Mesothelial cell of epicardium (in vitro differentiated cells): ENCODE measurements at regions not wholly inside any gene's neighbourhood (a gene's known extent, or its start where the extent isn't known, plus 50 kb on each side); places are given as distances from the start of the nearest gene placed in this dataset.

Experiments
- DNase-seq, 2 experiments: peaks; one replicate each; pipeline ENCODE4 v3.0.0; 2021; ENCODE audit warnings: low spot score in 2 of 2; ENCODE audit not compliant: unreplicated experiment in 2 of 2
- H3K27ac Mint-ChIP-seq: 2 replicates; pipeline ENCODE4 v1.8.0; 2021; ENCODE audit warnings: mixed read lengths
- H3K27me3 Mint-ChIP-seq: 2 replicates; pipeline ENCODE4 v1.8.0; 2021; ENCODE audit warnings: low read depth, mixed read lengths
- H3K36me3 Mint-ChIP-seq: 2 replicates; pipeline ENCODE4 v1.8.0; 2021; ENCODE audit warnings: mixed read lengths
- H3K4me1 Mint-ChIP-seq: 2 replicates; pipeline ENCODE4 v1.8.0; 2021; ENCODE audit warnings: mixed read lengths
- H3K4me3 Mint-ChIP-seq: 2 replicates; pipeline ENCODE4 v1.8.0; 2021; ENCODE audit warnings: mild to moderate bottlenecking, moderate library complexity, mixed read lengths
- H3K9me3 Mint-ChIP-seq: 2 replicates; pipeline ENCODE4 v1.8.0; 2021; ENCODE audit warnings: mixed read lengths
- CTCF ChIP-seq: fragments of 200-600 bp; sonication (generic); IDR thresholded peaks from one replicate; pipeline ENCODE4 v1.5.0; 2021; ENCODE audit warnings: antibody characterized with exemption; ENCODE audit not compliant: unreplicated experiment

- DNase-seq: no peak
- H3K27me3 Mint-ChIP-seq: no peaks in the 10 kb centered on the region
- no peaks in the 10 kb centered on the region for H3K4me1 Mint-ChIP-seq
- H3K4me3 Mint-ChIP-seq: no peak overlapping the region
- no peak for TF ChIP-seq CTCF
- peaks cover 22% of the 10 kb centered on the region for H3K9me3 Mint-ChIP-seq
- H3K27ac Mint-ChIP-seq: no peak overlapping the region
- H3K36me3 Mint-ChIP-seq: no peaks in the 10 kb centered on the region
Measured at GRCh38 chr2:14511541-14511940, 121.0 kb upstream of the LRATD1 start.

- H3K4me3 Mint-ChIP-seq: no peak overlapping the region
- no peak for TF ChIP-seq CTCF
- no peak for DNase-seq
- H3K27ac Mint-ChIP-seq: no peak overlapping the region
- no peaks in the 10 kb centered on the region for H3K27me3 Mint-ChIP-seq
- H3K36me3 Mint-ChIP-seq: no peaks in the 10 kb centered on the region
- no peaks in the 10 kb centered on the region for H3K4me1 Mint-ChIP-seq
- H3K9me3 Mint-ChIP-seq: peaks cover 6% of the 10 kb centered on the region
Measured at GRCh38 chr2:14513903-14514302, 118.6 kb upstream of the LRATD1 start.

GRCh38 chr2:14516844-14517243, 115.7 kb upstream of the LRATD1 start:
- Mint-ChIP-seq H3K27me3 (no peaks in the 10 kb centered on the region), H3K4me1 (no peaks in the 10 kb centered on the region), H3K27ac (no peak overlapping the region), H3K4me3 (no peak overlapping the region), H3K36me3 (no peaks in the 10 kb centered on the region), H3K9me3 (no peaks in the 10 kb centered on the region)
- TF ChIP-seq CTCF: no peak
- DNase-seq: no peak

- peaks cover under 1% of the 10 kb centered on the region for H3K4me1 Mint-ChIP-seq
- H3K27ac Mint-ChIP-seq: no peak overlapping the region
- no peak for TF ChIP-seq CTCF
- no peaks in the 10 kb centered on the region for H3K36me3 Mint-ChIP-seq
- DNase-seq: no peak
- H3K9me3 Mint-ChIP-seq: no peaks in the 10 kb centered on the region
- H3K4me3 Mint-ChIP-seq: no peak overlapping the region
- no peaks in the 10 kb centered on the region for H3K27me3 Mint-ChIP-seq
Measured at GRCh38 chr2:14517731-14518130, 114.8 kb upstream of the LRATD1 start.

GRCh38 chr2:14520385-14520945, 112.1 kb upstream of the LRATD1 start:
- Mint-ChIP-seq H3K27me3 (no peaks in the 10 kb centered on the region), H3K9me3 (no peaks in the 10 kb centered on the region), H3K4me1 (peaks cover 9% of the 10 kb centered on the region), H3K4me3 (no peak overlapping the region), H3K36me3 (no peaks in the 10 kb centered on the region), H3K27ac (no peak overlapping the region)
- no peak for TF ChIP-seq CTCF
- DNase-seq: no peak
